ENCODE measurements at regions not wholly inside any gene's neighbourhood (a gene's known extent, or its start where the extent isn't known, plus 50 kb on each side); places are given as distances from the start of the nearest gene placed in this dataset.

GRCh38 chr5:82952326-82952725, 124.9 kb downstream of the TMEM167A start:
- TF ChIP-seq CTCF (IDR thresholded peaks at IDR 0.05; ENCODE audit: borderline replicate concordance, extremely low read depth, low read length, poor library complexity, severe bottlenecking) (no peak), EZH2 (IDR thresholded peaks at IDR 0.05; ENCODE audit: borderline replicate concordance, low read depth, low read length, severe bottlenecking) (no peak)

Data from DND-41 (cell line).